SK-N-SH treated with all-trans-retinoic acid at 6 μM for 48 hours (cell line): ENCODE measurements at regions not wholly inside any gene's neighbourhood (a gene's known extent, or its start where the extent isn't known, plus 50 kb on each side); places are given as distances from the start of the nearest gene placed in this dataset.

ENCODE experiments used
- ATAC-seq: fragments of 200-7000 bp; cut with Tn5 transposase; 3 replicates; pipeline ENCODE4 v1.9.1; 2020; ENCODE audit warnings: mild to moderate bottlenecking, moderate library complexity
- ARNTL ChIP-seq: fragments of 450-650 bp; formaldehyde crosslinking; IDR thresholded peaks from 2 replicates; pipeline ENCODE4 v1.5.0; 2020; ENCODE audit warnings: low read depth, mild to moderate bottlenecking, moderate library complexity, borderline replicate concordance
- BACH2 ChIP-seq: fragments of 250-450 bp; sonication (Bioruptor Pico); IDR thresholded peaks from 2 replicates; pipeline ENCODE4 v1.9.0; 2021; ENCODE audit warnings: mild to moderate bottlenecking, borderline replicate concordance
- CREB5 ChIP-seq: fragments of 250-450 bp; sonication (Bioruptor Pico); IDR thresholded peaks from 2 replicates; pipeline ENCODE4 v1.5.1; 2020; ENCODE audit warnings: low read depth, mild to moderate bottlenecking, moderate library complexity
- CSDC2 ChIP-seq: fragments of 250-450 bp; sonication (Bioruptor Pico); IDR thresholded peaks from 2 replicates; pipeline ENCODE4 v1.5.0; 2020; ENCODE audit warnings: mild to moderate bottlenecking, moderate library complexity
- CSRNP3 ChIP-seq: fragments of 250-450 bp; sonication (Bioruptor Pico); IDR thresholded peaks from 2 replicates; pipeline ENCODE4 v1.5.1; 2021; ENCODE audit warnings: mild to moderate bottlenecking, moderate library complexity
- ESRRG ChIP-seq: fragments of 250-450 bp; sonication (Bioruptor Pico); IDR thresholded peaks from 2 replicates; pipeline ENCODE4 v1.6.1; 2021; ENCODE audit warnings: mild to moderate bottlenecking
- GLIS3 ChIP-seq: fragments of 250-450 bp; sonication (Bioruptor Pico); IDR thresholded peaks from 2 replicates; pipeline ENCODE4 v1.5.0; 2020; ENCODE audit warnings: mild to moderate bottlenecking, moderate library complexity
- ISL1 ChIP-seq: fragments of 250-450 bp; sonication (Bioruptor Pico); IDR thresholded peaks from 2 replicates; pipeline ENCODE4 v2.1.2; 2022; ENCODE audit warnings: mild to moderate bottlenecking, moderate library complexity
- PATZ1 ChIP-seq: fragments of 250-450 bp; sonication (Bioruptor Pico); IDR thresholded peaks from 2 replicates; pipeline ENCODE4 v1.8.0; 2020; ENCODE audit warnings: mild to moderate bottlenecking, moderate library complexity, borderline replicate concordance
- PPARA ChIP-seq: fragments of 250-450 bp; sonication (Bioruptor Pico); IDR thresholded peaks from 2 replicates; pipeline ENCODE4 v1.5.0; 2020; ENCODE audit warnings: mild to moderate bottlenecking, borderline replicate concordance
- RARB ChIP-seq: fragments of 250-450 bp; sonication (Bioruptor Pico); IDR thresholded peaks from 2 replicates; pipeline ENCODE4 v1.8.0; 2021; ENCODE audit warnings: mild to moderate bottlenecking, moderate library complexity
- SNAI2 ChIP-seq: fragments of 250-450 bp; sonication (Bioruptor Pico); IDR thresholded peaks from 2 replicates; pipeline ENCODE4 v1.5.0; 2020; ENCODE audit warnings: mild to moderate bottlenecking, moderate library complexity
- TOX ChIP-seq: fragments of 250-450 bp; sonication (Bioruptor Pico); IDR thresholded peaks from 2 replicates; pipeline ENCODE4 v1.8.0; 2021; ENCODE audit warnings: mild to moderate bottlenecking, moderate library complexity, borderline replicate concordance
- TSHZ2 ChIP-seq: fragments of 250-450 bp; sonication (Bioruptor Pico); IDR thresholded peaks from 2 replicates; pipeline ENCODE4 v1.5.0; 2020; ENCODE audit warnings: mild to moderate bottlenecking, moderate library complexity
- ZC3H10 ChIP-seq: fragments of 250-450 bp; sonication (Bioruptor Pico); IDR thresholded peaks from 2 replicates; pipeline ENCODE4 v1.5.1; 2021; ENCODE audit warnings: mild to moderate bottlenecking, moderate library complexity
- ZNF70 ChIP-seq: fragments of 450-650 bp; formaldehyde crosslinking; IDR thresholded peaks from 2 replicates; pipeline ENCODE4 v1.5.0; 2020; ENCODE audit warnings: mild to moderate bottlenecking, moderate library complexity

- TF ChIP-seq BACH2 (CRISPR knock-in tag) (no peak), GLIS3 (CRISPR knock-in tag) (no peak), ZNF70 (CRISPR knock-in tag) (no peak), TOX (CRISPR knock-in tag) (no peak), RARB (CRISPR knock-in tag) (no peak), ARNTL (no peak)
- TF ChIP-seq, all 23 proteins: peak for 0
- no peak for ATAC-seq
These were observed 201.0 kb downstream of the PMAIP1 start for GRCh38 chr18:60100778-60101177.

GRCh38 chr18:60099709-60100108 is 199.9 kb downstream of the PMAIP1 start:
- no peak for TF ChIP-seq PPARA
- TF ChIP-seq BACH2 (CRISPR knock-in tag) = no peak
- no peak for TF ChIP-seq ISL1 (CRISPR knock-in tag)
- no peak for TF ChIP-seq CSDC2 (CRISPR knock-in tag)
- ATAC-seq = no peak

- ATAC-seq = no peak
These were observed 196.6 kb downstream of the PMAIP1 start for GRCh38 chr18:60096428-60096827.

More at GRCh38 chr18:60096428-60096827, 196.6 kb downstream of the PMAIP1 start:
- TF ChIP-seq ESRRG (no peak), CREB5 (CRISPR knock-in tag) (no peak), ZC3H10 (CRISPR knock-in tag) (no peak), ZNF70 (CRISPR knock-in tag) (no peak), SNAI2 (no peak), ISL1 (CRISPR knock-in tag) (no peak), TSHZ2 (CRISPR knock-in tag) (no peak), CSRNP3 (no peak), PATZ1 (no peak), PPARA (no peak), GLIS3 (CRISPR knock-in tag) (no peak)
